Ovary (tissue), 7 donors: ENCODE measurements at regions not wholly inside any gene's neighbourhood (a gene's known extent, or its start where the extent isn't known, plus 50 kb on each side); places are given as distances from the start of the nearest gene placed in this dataset.
A peak's percentile ranks its signal among the peaks of the same experiment; 100 is the strongest.

Experiments used
- DNase-seq, 5 donors: peaks; one replicate each; pipeline ENCODE4 v3.0.0-alpha.2; 2019 to 2020
- H3K27ac ChIP-seq, 2 donors: fragments of 200-600 bp; one replicate each; pipeline versions ENCODE4 v1.5.1 to v1.8.0; 2019 to 2022
- H3K27me3 ChIP-seq: fragments of 200-600 bp; one replicate; pipeline ENCODE4 v1.8.0; 2022
- H3K36me3 ChIP-seq: fragments of 200-600 bp; sonication (generic); one replicate; pipeline ENCODE4 v1.5.1; 2019
- H3K4me1 ChIP-seq: one replicate; pipeline ENCODE4 v1.8.1; 2013; ENCODE audit warnings: mild to moderate bottlenecking, moderate library complexity; ENCODE audit not compliant: insufficient read depth
- H3K4me3 ChIP-seq: fragments of 200-600 bp; sonication (generic); one replicate; pipeline ENCODE4 v1.5.1; 2017
- H3K9me3 ChIP-seq, 2 donors: fragments of 200-600 bp in 1 of 2; sonication (generic) in 1 of 2; one replicate each; pipeline versions ENCODE4 v1.5.1 to v1.8.1; 2013 to 2019; ENCODE audit warnings: mild to moderate bottlenecking in 1 of 2, moderate library complexity in 1 of 2
- CTCF ChIP-seq, 3 donors: fragments of 450-650 bp in 2 of 3; fragments of 200-600 bp in 1 of 3; IDR thresholded peaks; one replicate each; pipeline versions ENCODE4 v1.5.1 to v1.8.0; 2016 to 2022; ENCODE audit warnings: antibody characterized with exemption in 3 of 3, mild to moderate bottlenecking in 1 of 3
- EP300 ChIP-seq: sonication (generic); formaldehyde crosslinking; IDR thresholded peaks from one replicate; pipeline ENCODE4 v1.6.1; 2017; ENCODE audit warnings: antibody characterized with exemption
- POLR2A ChIP-seq: fragments of 450-650 bp; IDR thresholded peaks from one replicate; pipeline ENCODE4 v1.6.1; 2017; ENCODE audit warnings: antibody characterized with exemption, mild to moderate bottlenecking, moderate library complexity
- WGBS, 3 donors: extraction: QIAGEN DNeasy Blood & Tissue Kit in 1 of 3; methylation state at CpG; one replicate each; pipeline versions ENCODE4 v1.1.5 to v1.1.7; 2013 to 2017; 5-methylcytosine and 5-hydroxymethylcytosine counted together
- intact Hi-C, 4 donors: fragments of 100-400 bp; cut with DNase I; formaldehyde crosslinking; loops; one replicate each; pipeline versions ENCODE4 v1.11.0 to v1.15.1; 2022 to 2023
- donor health status: DM: no; HTN: no; CAD: no; lungs with moderate emphysema.
- donor health status: DM: no; HTN: no; CAD: no.
- donor health status: Bipolar disorder and iron deficiency.
- donor health status: DM: no; HTN: no; CAD: no.
- donor health status: DM: yes; HTN: yes; CAD: no.

- H3K4me1 ChIP-seq, result peaks cover 3% of the 10 kb centered on the region
- H3K4me3 ChIP-seq, result no peak overlapping the region
- 69 to 80% (median 77%) methylated on average over 9 of the region's 9 CpGs for WGBS, 3 donors
- no peaks in the 10 kb centered on the region for H3K9me3 ChIP-seq
- TF ChIP-seq CTCF (IDR thresholded peaks at IDR 0.05) (no peak), POLR2A (no peak), EP300 (no peak)
- no peak for DNase-seq
- no peaks in the 10 kb centered on the region for H3K27me3 ChIP-seq
- H3K36me3 ChIP-seq, result no peaks in the 10 kb centered on the region
- peak overlapping the region in 1 of 2 donors; percentile 61 for H3K27ac ChIP-seq
- intact Hi-C loops, result no loop called here
Observed at GRCh38 chr2:8217468-8218030, 464.3 kb upstream of the ID2 start.

- DNase-seq, result no peak
- intact Hi-C loops, result no loop called here
- Histone ChIP-seq H3K4me1 (peaks cover 3% of the 10 kb centered on the region), H3K4me3 (no peak overlapping the region), H3K9me3 (no peaks in the 10 kb centered on the region), H3K27ac (no peak overlapping the region), H3K36me3 (no peaks in the 10 kb centered on the region), H3K27me3 (no peaks in the 10 kb centered on the region)
- TF ChIP-seq CTCF (IDR thresholded peaks at IDR 0.05), result no peak
- no peak for TF ChIP-seq EP300
- TF ChIP-seq POLR2A, result no peak
- WGBS, 3 donors, result 87 to 96% (median 93%) methylated on average over 8 of the region's 8 CpGs
Observed at GRCh38 chr2:8219096-8219495, 462.8 kb upstream of the ID2 start.

- H3K4me3 ChIP-seq, result no peak overlapping the region
- H3K27me3 ChIP-seq, result no peaks in the 10 kb centered on the region
- H3K9me3 ChIP-seq, result no peaks in the 10 kb centered on the region
- no peak for DNase-seq
- no peaks in the 10 kb centered on the region for H3K36me3 ChIP-seq
- intact Hi-C loops, result no loop called here
- H3K27ac ChIP-seq, result no peak overlapping the region
- WGBS, 3 donors, result 80 to 94% (median 87%) methylated on average over 20 to 22 of the region's 22 CpGs
- TF ChIP-seq CTCF (IDR thresholded peaks at IDR 0.05) (no peak), POLR2A (no peak)
- H3K4me1 ChIP-seq, result peaks cover 3% of the 10 kb centered on the region
Observed at GRCh38 chr2:8219631-8220355, 462.1 kb upstream of the ID2 start.

- no peak for DNase-seq
- H3K27me3 ChIP-seq, result no peaks in the 10 kb centered on the region
- H3K4me3 ChIP-seq, result no peak overlapping the region
- WGBS, 3 donors, result 90 to 97% (median 95%) methylated on average over 9 of the region's 9 CpGs
- no peaks in the 10 kb centered on the region for H3K9me3 ChIP-seq
- intact Hi-C loops, result no loop called here
- no peak overlapping the region for H3K27ac ChIP-seq
- TF ChIP-seq POLR2A, result no peak
- TF ChIP-seq CTCF (IDR thresholded peaks at IDR 0.05), result no peak
- no peaks in the 10 kb centered on the region for H3K4me1 ChIP-seq
- no peaks in the 10 kb centered on the region for H3K36me3 ChIP-seq
Observed at GRCh38 chr2:8222979-8223694, 458.7 kb upstream of the ID2 start.
